Right atrium auricular region (tissue), 2 donors: ENCODE measurements at regions not wholly inside any gene's neighbourhood (a gene's known extent, or its start where the extent isn't known, plus 50 kb on each side); places are given as distances from the start of the nearest gene placed in this dataset.
"Not testable (repeated sequence)": the region's sequence is repeated elsewhere in the genome, so short reads cannot be mapped to it uniquely, and the experiment has no call there.

Experiments
- DNase-seq: peaks from one replicate; pipeline ENCODE4 v3.0.0-alpha.2; 2019; ENCODE audit warnings: low spot score
- H3K27ac ChIP-seq, 2 donors: fragments of 200-600 bp; sonication (generic); 1 replicate in 1 of 2; 2 replicates in 1 of 2; pipeline ENCODE4 v1.5.1; 2016 to 2019
- H3K27me3 ChIP-seq, 2 donors: fragments of 200-600 bp; sonication (generic); one replicate each; pipeline versions ENCODE4 v1.5.1 to v1.6.0; 2017 to 2019
- H3K36me3 ChIP-seq: fragments of 200-600 bp; sonication (generic); one replicate; pipeline ENCODE4 v1.5.1; 2016
- H3K4me1 ChIP-seq, 2 donors: fragments of 200-600 bp; sonication (generic); one replicate each; pipeline versions ENCODE4 v1.5.1 to v1.6.0; 2017 to 2019
- H3K4me3 ChIP-seq, 2 donors: fragments of 200-600 bp; sonication (generic); 1 replicate in 1 of 2; 2 replicates in 1 of 2; pipeline ENCODE4 v1.5.1; 2017 to 2019; ENCODE audit warnings: mild to moderate bottlenecking in 1 of 2, moderate library complexity in 1 of 2
- H3K9me3 ChIP-seq, 2 donors: fragments of 200-600 bp; sonication (generic); one replicate each; pipeline ENCODE4 v1.5.1; 2019
- TF ChIP-seq, protein P1 (sequence below), 2 donors: fragments of 200-600 bp; sonication (generic); IDR thresholded peaks; one replicate each; pipeline ENCODE4 v1.5.1; 2019; ENCODE audit warnings: antibody characterized with exemption in 2 of 2

GRCh38 chr7:19284136-19284535 lies 138.9 kb upstream of the FERD3L start:
- DNase-seq = no peak
- Histone ChIP-seq H3K4me1 (no peaks in the 10 kb centered on the region), H3K27ac (no peak overlapping the region), H3K36me3 (no peaks in the 10 kb centered on the region), H3K9me3 (peaks cover 0 to 7% of the 10 kb centered on the region in 2 donors), H3K27me3 (no peaks in the 10 kb centered on the region), H3K4me3 (no peak overlapping the region)
- TF ChIP-seq, protein P1, sequence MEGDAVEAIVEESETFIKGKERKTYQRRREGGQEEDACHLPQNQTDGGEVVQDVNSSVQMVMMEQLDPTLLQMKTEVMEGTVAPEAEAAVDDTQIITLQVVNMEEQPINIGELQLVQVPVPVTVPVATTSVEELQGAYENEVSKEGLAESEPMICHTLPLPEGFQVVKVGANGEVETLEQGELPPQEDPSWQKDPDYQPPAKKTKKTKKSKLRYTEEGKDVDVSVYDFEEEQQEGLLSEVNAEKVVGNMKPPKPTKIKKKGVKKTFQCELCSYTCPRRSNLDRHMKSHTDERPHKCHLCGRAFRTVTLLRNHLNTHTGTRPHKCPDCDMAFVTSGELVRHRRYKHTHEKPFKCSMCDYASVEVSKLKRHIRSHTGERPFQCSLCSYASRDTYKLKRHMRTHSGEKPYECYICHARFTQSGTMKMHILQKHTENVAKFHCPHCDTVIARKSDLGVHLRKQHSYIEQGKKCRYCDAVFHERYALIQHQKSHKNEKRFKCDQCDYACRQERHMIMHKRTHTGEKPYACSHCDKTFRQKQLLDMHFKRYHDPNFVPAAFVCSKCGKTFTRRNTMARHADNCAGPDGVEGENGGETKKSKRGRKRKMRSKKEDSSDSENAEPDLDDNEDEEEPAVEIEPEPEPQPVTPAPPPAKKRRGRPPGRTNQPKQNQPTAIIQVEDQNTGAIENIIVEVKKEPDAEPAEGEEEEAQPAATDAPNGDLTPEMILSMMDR (IDR thresholded peaks at IDR 0.05) = no peak

GRCh38 chr7:19275000-19275399 lies 129.8 kb upstream of the FERD3L start:
- TF ChIP-seq, protein P1 (IDR thresholded peaks at IDR 0.05) = no peak
- H3K9me3 ChIP-seq = peaks cover 0 to 27% of the 10 kb centered on the region in 2 donors
- H3K27me3 ChIP-seq = no peaks in the 10 kb centered on the region
- H3K4me1 ChIP-seq = no peaks in the 10 kb centered on the region
- H3K27ac ChIP-seq = no peak overlapping the region
- no peak overlapping the region for H3K4me3 ChIP-seq
- no peaks in the 10 kb centered on the region for H3K36me3 ChIP-seq
- DNase-seq = no peak

GRCh38 chr7:19272329-19272728 lies 127.1 kb upstream of the FERD3L start:
- H3K9me3 ChIP-seq = peaks cover 0 to 12% of the 10 kb centered on the region in 2 donors
- H3K27me3 ChIP-seq, H3K36me3 ChIP-seq, DNase-seq, H3K4me1 ChIP-seq, H3K27ac ChIP-seq, H3K4me3 ChIP-seq: not testable (repeated sequence)

GRCh38 chr7:19269301-19269700 lies 124.1 kb upstream of the FERD3L start:
- TF ChIP-seq, protein P1 (IDR thresholded peaks at IDR 0.05) = no peak

DNA sequence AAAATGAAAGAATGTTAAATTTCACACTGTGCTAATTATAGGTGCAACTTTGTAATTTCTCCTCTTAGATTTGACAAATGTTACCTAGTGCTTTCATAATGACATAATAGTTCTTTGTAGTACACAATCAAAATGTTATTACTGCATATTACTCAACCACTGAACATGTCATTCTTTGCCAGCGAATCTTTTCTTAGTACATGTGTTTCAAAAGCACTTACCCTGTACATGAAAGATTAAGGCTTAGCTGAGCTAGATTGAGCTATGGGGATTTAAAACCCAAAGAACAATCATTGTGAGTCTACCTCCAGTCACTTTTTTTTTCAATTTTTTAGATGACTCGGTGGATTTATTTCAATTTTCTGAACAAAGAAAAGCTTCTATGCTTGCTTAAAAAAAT lies 123.5 kb upstream of the FERD3L start:
- Histone ChIP-seq H3K36me3 (no peaks in the 10 kb centered on the region), H3K4me1 (no peaks in the 10 kb centered on the region), H3K4me3 (no peak overlapping the region), H3K9me3 (no peaks in the 10 kb centered on the region), H3K27me3 (no peaks in the 10 kb centered on the region), H3K27ac (no peak overlapping the region)
- TF ChIP-seq, protein P1 (IDR thresholded peaks at IDR 0.05) = no peak
- DNase-seq = no peak

More at GRCh38 chr7:19269301-19269700, 124.1 kb upstream of the FERD3L start:
- H3K4me1 ChIP-seq = no peaks in the 10 kb centered on the region
- no peak overlapping the region for H3K27ac ChIP-seq
- no peaks in the 10 kb centered on the region for H3K27me3 ChIP-seq
- H3K9me3 ChIP-seq = no peaks in the 10 kb centered on the region
- no peaks in the 10 kb centered on the region for H3K36me3 ChIP-seq
- no peak for DNase-seq
- no peak overlapping the region for H3K4me3 ChIP-seq

DNA sequence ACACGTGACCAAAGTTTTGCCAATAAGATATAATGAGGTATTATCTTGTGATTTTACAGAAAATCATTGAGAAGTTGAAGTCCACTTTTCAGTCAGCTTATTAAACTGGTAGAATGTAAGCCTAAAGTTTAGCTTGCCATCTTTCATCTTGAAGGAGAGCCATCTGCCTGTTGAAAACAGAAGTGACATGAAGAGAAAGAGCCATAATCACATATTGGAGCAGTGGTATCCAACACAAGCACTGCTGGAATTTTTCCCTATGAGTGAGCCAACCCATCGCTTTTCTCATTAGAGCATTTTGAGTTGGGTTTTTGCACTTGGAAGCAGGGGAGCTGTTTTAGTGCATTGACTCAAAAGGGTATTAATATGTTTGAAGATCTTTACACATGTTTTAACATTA lies 117.6 kb upstream of the FERD3L start:
- H3K27ac ChIP-seq = no peak overlapping the region
- H3K4me3 ChIP-seq = no peak overlapping the region
- no peaks in the 10 kb centered on the region for H3K36me3 ChIP-seq
- TF ChIP-seq, protein P1 (IDR thresholded peaks at IDR 0.05) = no peak
- no peaks in the 10 kb centered on the region for H3K4me1 ChIP-seq
- no peaks in the 10 kb centered on the region for H3K9me3 ChIP-seq
- H3K27me3 ChIP-seq = no peaks in the 10 kb centered on the region
- DNase-seq = no peak
